ENCODE measurements at regions not wholly inside any gene's neighbourhood (a gene's known extent, or its start where the extent isn't known, plus 50 kb on each side); places are given as distances from the start of the nearest gene placed in this dataset.

- TF ChIP-seq POLR2A (IDR thresholded peaks at IDR 0.05), result no peak
- TF ChIP-seq, protein P1, sequence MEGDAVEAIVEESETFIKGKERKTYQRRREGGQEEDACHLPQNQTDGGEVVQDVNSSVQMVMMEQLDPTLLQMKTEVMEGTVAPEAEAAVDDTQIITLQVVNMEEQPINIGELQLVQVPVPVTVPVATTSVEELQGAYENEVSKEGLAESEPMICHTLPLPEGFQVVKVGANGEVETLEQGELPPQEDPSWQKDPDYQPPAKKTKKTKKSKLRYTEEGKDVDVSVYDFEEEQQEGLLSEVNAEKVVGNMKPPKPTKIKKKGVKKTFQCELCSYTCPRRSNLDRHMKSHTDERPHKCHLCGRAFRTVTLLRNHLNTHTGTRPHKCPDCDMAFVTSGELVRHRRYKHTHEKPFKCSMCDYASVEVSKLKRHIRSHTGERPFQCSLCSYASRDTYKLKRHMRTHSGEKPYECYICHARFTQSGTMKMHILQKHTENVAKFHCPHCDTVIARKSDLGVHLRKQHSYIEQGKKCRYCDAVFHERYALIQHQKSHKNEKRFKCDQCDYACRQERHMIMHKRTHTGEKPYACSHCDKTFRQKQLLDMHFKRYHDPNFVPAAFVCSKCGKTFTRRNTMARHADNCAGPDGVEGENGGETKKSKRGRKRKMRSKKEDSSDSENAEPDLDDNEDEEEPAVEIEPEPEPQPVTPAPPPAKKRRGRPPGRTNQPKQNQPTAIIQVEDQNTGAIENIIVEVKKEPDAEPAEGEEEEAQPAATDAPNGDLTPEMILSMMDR (IDR thresholded peaks at IDR 0.05), result no peak
Observed at GRCh38 chr5:147037515-147038205, 159.1 kb upstream of the PPP2R2B start.
